ENCODE measurements at regions not wholly inside any gene's neighbourhood (a gene's known extent, or its start where the extent isn't known, plus 50 kb on each side); places are given as distances from the start of the nearest gene placed in this dataset.

GRCh38 chr2:177314722-177315264, 50.3 kb upstream of the NFE2L2 start:
- no peak for DNase-seq (ENCODE audit: low spot score)

GRCh38 chr2:177315364-177315763, 50.8 kb upstream of the NFE2L2 start:
- DNase-seq (ENCODE audit: low spot score) = no peak

GRCh38 chr2:177316756-177317155, 52.2 kb upstream of the NFE2L2 start:
- no peak for DNase-seq (ENCODE audit: low spot score)

- no peak for DNase-seq (ENCODE audit: low spot score)
Measured at GRCh38 chr2:177317443-177317842, 52.9 kb upstream of the NFE2L2 start.

- DNase-seq (ENCODE audit: low spot score) = no peak
Measured at GRCh38 chr2:177317857-177318256, 53.3 kb upstream of the NFE2L2 start.

GRCh38 chr2:177318613-177319012, 54.1 kb upstream of the NFE2L2 start:
- no peak for DNase-seq (ENCODE audit: low spot score)

GRCh38 chr2:177320596-177320995, 56.1 kb upstream of the NFE2L2 start:
- no peak for DNase-seq (ENCODE audit: low spot score)

GRCh38 chr2:177322801-177323261, 58.3 kb upstream of the NFE2L2 start:
- no peak for DNase-seq (ENCODE audit: low spot score)

GRCh38 chr2:177324797-177325196, 60.3 kb upstream of the NFE2L2 start:
- DNase-seq (ENCODE audit: low spot score) = no peak

GRCh38 chr2:177325554-177325953, 61.0 kb upstream of the NFE2L2 start:
- no peak for DNase-seq (ENCODE audit: low spot score)

GRCh38 chr2:177326005-177326404, 61.5 kb upstream of the NFE2L2 start:
- no peak for DNase-seq (ENCODE audit: low spot score)

GRCh38 chr2:177326591-177326990, 62.1 kb upstream of the NFE2L2 start:
- no peak for DNase-seq (ENCODE audit: low spot score)

GRCh38 chr2:177327009-177327408, 62.5 kb upstream of the NFE2L2 start:
- no peak for DNase-seq (ENCODE audit: low spot score)

- no peak for DNase-seq (ENCODE audit: low spot score)
Measured at GRCh38 chr2:177328056-177328455, 63.5 kb upstream of the NFE2L2 start.

GRCh38 chr2:177329064-177329463, 63.5 kb upstream of the AGPS start:
- DNase-seq (ENCODE audit: low spot score) = no peak

- no peak for DNase-seq (ENCODE audit: low spot score)
Measured at GRCh38 chr2:177331466-177331997, 61.0 kb upstream of the AGPS start.

- peak; percentile 44 for DNase-seq (ENCODE audit: low spot score)
Measured at GRCh38 chr2:177332026-177332991, 60.3 kb upstream of the AGPS start.

GRCh38 chr2:177332992-177333388, 59.6 kb upstream of the AGPS start:
- DNase-seq (ENCODE audit: low spot score) = no peak

GRCh38 chr2:177334940-177335543, 57.5 kb upstream of the AGPS start:
- peak; percentile 29 for DNase-seq (ENCODE audit: low spot score)

GRCh38 chr2:177335917-177336450, 56.6 kb upstream of the AGPS start:
- no peak for DNase-seq (ENCODE audit: low spot score)

- DNase-seq (ENCODE audit: low spot score) = no peak
Measured at GRCh38 chr2:177338177-177338721, 54.3 kb upstream of the AGPS start.

GRCh38 chr2:177340158-177340557, 52.4 kb upstream of the AGPS start:
- DNase-seq (ENCODE audit: low spot score) = no peak

Data from germinal center (tissue), 1 donor.